Lung (tissue), 11 donors: ENCODE measurements at regions not wholly inside any gene's neighbourhood (a gene's known extent, or its start where the extent isn't known, plus 50 kb on each side); places are given as distances from the start of the nearest gene placed in this dataset.

Source experiments
- ATAC-seq: fragments of 200-7000 bp; cut with Tn5 transposase; one replicate; pipeline ENCODE4 v1.9.1; 2020; ENCODE audit warnings: moderate number of reproducible peaks; ENCODE audit not compliant: insufficient read depth, low FRiP score
- DNase-seq, 3 donors: peaks; one replicate each; pipeline ENCODE4 v3.0.0-alpha.2; 2013 to 2017
- H3K27ac ChIP-seq, 2 donors: one replicate each; pipeline ENCODE4 v1.5.1; 2013; ENCODE audit warnings: mild to moderate bottlenecking in 2 of 2, moderate library complexity in 2 of 2, control low read depth in 1 of 2, inconsistent platforms in 1 of 2, low read depth in 1 of 2, low read length in 1 of 2
- H3K27me3 ChIP-seq, 3 donors: one replicate each; pipeline ENCODE4 v1.5.1; 2013; ENCODE audit warnings: low read length in 2 of 3; ENCODE audit not compliant: control insufficient read depth in 3 of 3, insufficient read depth in 3 of 3
- H3K36me3 ChIP-seq, 4 donors: one replicate each; pipeline ENCODE4 v1.5.1; 2013; ENCODE audit warnings: low read length in 4 of 4, mild to moderate bottlenecking in 1 of 4, moderate library complexity in 1 of 4; ENCODE audit not compliant: control insufficient read depth in 4 of 4, insufficient read depth in 4 of 4
- H3K4me1 ChIP-seq, 5 donors: one replicate each; pipeline ENCODE4 v1.5.1; 2013; ENCODE audit warnings: low read length in 5 of 5, mild to moderate bottlenecking in 2 of 5, moderate library complexity in 1 of 5; ENCODE audit not compliant: control insufficient read depth in 5 of 5, insufficient read depth in 5 of 5
- H3K4me3 ChIP-seq: one replicate; pipeline ENCODE4 v1.5.1; 2013; ENCODE audit warnings: mild to moderate bottlenecking, control low read depth, moderate library complexity
- H3K9ac ChIP-seq, 2 donors: one replicate each; pipeline ENCODE4 v1.5.1; 2013; ENCODE audit warnings: low read length in 2 of 2, control low read depth in 1 of 2; ENCODE audit not compliant: insufficient read depth in 1 of 2
- H3K9me3 ChIP-seq, 4 donors: one replicate each; pipeline ENCODE4 v1.5.1; 2013; ENCODE audit warnings: low read length in 3 of 4, mild to moderate bottlenecking in 1 of 4, moderate library complexity in 1 of 4; ENCODE audit not compliant: control insufficient read depth in 4 of 4, insufficient read depth in 3 of 4
- CTCF ChIP-seq: IDR thresholded peaks from 2 replicates; pipeline ENCODE4 v1.5.1; 2012; ENCODE audit warnings: mild to moderate bottlenecking; ENCODE audit errors: control extremely low read depth, extremely low read depth
- WGBS, 2 donors: extraction: QIAGEN DNeasy Blood & Tissue Kit; methylation state at CpG; one replicate each; pipeline ENCODE4 v1.1.7; 2013; 5-methylcytosine and 5-hydroxymethylcytosine counted together
- donor health status: control.
- donor health status: control.
- donor health status: Bipolar disorder and iron deficiency.
- donor health status: healthy.
- donor health status: DM: yes; HTN: yes; CAD: no.

- H3K27me3 ChIP-seq, result no peaks in the 10 kb centered on the region
Observed at GRCh38 chr2:234823196-234823876, 128.5 kb upstream of the SH3BP4 start.

GRCh38 chr2:234821946-234822475, 129.8 kb upstream of the SH3BP4 start:
- TF ChIP-seq CTCF, result no peak
- H3K9ac ChIP-seq, result no peak overlapping the region
- H3K4me1 ChIP-seq, result peaks cover 0 to 36% (median 12%) of the 10 kb centered on the region in 5 donors
- no peaks in the 10 kb centered on the region for H3K27me3 ChIP-seq
- ATAC-seq, result no peak
- H3K36me3 ChIP-seq, result no peaks in the 10 kb centered on the region
- peaks cover 0 to 3% (median 0%) of the 10 kb centered on the region in 4 donors for H3K9me3 ChIP-seq
- no peak overlapping the region for H3K27ac ChIP-seq
- no peak for DNase-seq
- 89 to 91% methylated on average over 1 of the region's 1 CpG for WGBS, 2 donors
- no peak overlapping the region for H3K4me3 ChIP-seq

More at GRCh38 chr2:234823196-234823876, 128.5 kb upstream of the SH3BP4 start:
- Histone ChIP-seq H3K4me3 (no peak overlapping the region), H3K4me1 (peaks cover 0 to 36% (median 12%) of the 10 kb centered on the region in 5 donors), H3K9me3 (peaks cover 0 to 3% (median 0%) of the 10 kb centered on the region in 4 donors), H3K9ac (no peak overlapping the region), H3K36me3 (no peaks in the 10 kb centered on the region), H3K27ac (no peak overlapping the region)
- TF ChIP-seq CTCF, result no peak
- DNase-seq (no peak), ATAC-seq (peak; percentile 64)
- WGBS, 2 donors, result 64 to 85% methylated on average over 7 of the region's 7 CpGs

GRCh38 chr2:234818937-234819336, 132.9 kb upstream of the SH3BP4 start:
- Histone ChIP-seq H3K27ac (no peak overlapping the region), H3K9ac (no peak overlapping the region), H3K4me3 (no peak overlapping the region), H3K36me3 (no peaks in the 10 kb centered on the region), H3K9me3 (no peaks in the 10 kb centered on the region), H3K4me1 (peaks cover 0 to 14% (median 4%) of the 10 kb centered on the region in 5 donors), H3K27me3 (no peaks in the 10 kb centered on the region)
- ATAC-seq (no peak), DNase-seq (no peak)
- WGBS, 2 donors, result 86 to 88% methylated on average over 3 of the region's 3 CpGs
- TF ChIP-seq CTCF, result no peak
